Spleen (tissue), 11 donors: ENCODE measurements at regions not wholly inside any gene's neighbourhood (a gene's known extent, or its start where the extent isn't known, plus 50 kb on each side); places are given as distances from the start of the nearest gene placed in this dataset.

Experiments used
- DNase-seq: peaks from one replicate; pipeline ENCODE4 v3.0.0-alpha.2; 2020
- H3K27ac ChIP-seq, 8 donors: fragments of 200-600 bp; sonication (generic) in 7 of 8; 1 replicate in 4 of 8; 2 replicates in 4 of 8; pipeline versions ENCODE4 v1.5.0 to v1.8.0; 2016 to 2021; ENCODE audit warnings: inconsistent platforms in 4 of 8, mild to moderate bottlenecking in 4 of 8, moderate library complexity in 1 of 8
- H3K27me3 ChIP-seq, 7 donors: fragments of 200-600 bp; sonication (generic) in 6 of 7; replicated peaks in 1 of 7; 1 replicate in 4 of 7; 2 replicates in 3 of 7; pipeline versions ENCODE4 v1.5.0 to v1.8.0; 2016 to 2021; ENCODE audit warnings: inconsistent platforms in 3 of 7, mild to moderate bottlenecking in 1 of 7
- H3K36me3 ChIP-seq, 6 donors: fragments of 200-600 bp; sonication (generic) in 5 of 6; 1 replicate in 4 of 6; 2 replicates in 2 of 6; pipeline versions ENCODE4 v1.5.0 to v1.8.0; 2016 to 2021; ENCODE audit warnings: inconsistent platforms in 2 of 6
- H3K4me1 ChIP-seq, 6 donors: fragments of 200-600 bp; sonication (generic) in 5 of 6; 1 replicate in 3 of 6; 2 replicates in 3 of 6; pipeline versions ENCODE4 v1.5.0 to v1.8.0; 2016 to 2021; ENCODE audit warnings: inconsistent platforms in 3 of 6
- H3K4me3 ChIP-seq, 8 donors: fragments of 200-600 bp; sonication (generic) in 7 of 8; 1 replicate in 4 of 8; 2 replicates in 4 of 8; pipeline versions ENCODE4 v1.5.0 to v1.8.0; 2016 to 2021; ENCODE audit warnings: inconsistent platforms in 4 of 8, mild to moderate bottlenecking in 4 of 8, moderate library complexity in 2 of 8
- H3K9me3 ChIP-seq, 8 donors: fragments of 200-600 bp; sonication (generic) in 7 of 8; 1 replicate in 4 of 8; 2 replicates in 4 of 8; pipeline versions ENCODE4 v1.5.0 to v1.8.0; 2016 to 2021; ENCODE audit warnings: inconsistent platforms in 4 of 8
- POLR2A ChIP-seq, 3 donors: fragments of 450-650 bp; IDR thresholded peaks; one replicate each; pipeline ENCODE4 v1.5.1; 2017; ENCODE audit warnings: antibody characterized with exemption in 3 of 3, mild to moderate bottlenecking in 1 of 3
- POLR2AphosphoS5 ChIP-seq, 3 donors: sonication (generic); formaldehyde crosslinking; IDR thresholded peaks; one replicate each; pipeline ENCODE4 v1.5.1; 2017; ENCODE audit warnings: antibody characterized with exemption in 3 of 3
- WGBS, 5 donors: extraction: QIAGEN DNeasy Blood & Tissue Kit in 3 of 5; methylation state at CpG; one replicate each; pipeline versions ENCODE4 v1.1.5 to v1.1.7; 2013 to 2018; 5-methylcytosine and 5-hydroxymethylcytosine counted together
- intact Hi-C: fragments of 100-400 bp; cut with DNase I; formaldehyde crosslinking; loops from one replicate; pipeline ENCODE4 v1.15.0; 2023; ENCODE audit warnings: low total_unique reads
- TF ChIP-seq, protein P1 (sequence below), 11 experiments: fragments of 200-600 bp in 7 of 11; fragments of 450-650 bp in 4 of 11; sonication (generic) in 4 of 11; IDR thresholded peaks in 8 of 11; conservative IDR thresholded peaks in 3 of 11; 1 replicate in 7 of 11; 2 replicates in 4 of 11; pipeline versions ENCODE4 v1.4.0 to v1.8.0; 2016 to 2021; ENCODE audit warnings: antibody characterized with exemption in 11 of 11, inconsistent platforms in 4 of 11, mild to moderate bottlenecking in 1 of 11
- donor health status: healthy with polysubstance abuse.
- donor health status: DM: no; HTN: no; CAD: no; lungs with moderate emphysema.
- donor health status: DM: no; HTN: no; CAD: no.
- donor health status: Bipolar disorder and iron deficiency.
- donor health status: healthy.
- donor health status: DM: no; HTN: no; CAD: no.
- donor health status: DM: yes; HTN: yes; CAD: no.

DNA sequence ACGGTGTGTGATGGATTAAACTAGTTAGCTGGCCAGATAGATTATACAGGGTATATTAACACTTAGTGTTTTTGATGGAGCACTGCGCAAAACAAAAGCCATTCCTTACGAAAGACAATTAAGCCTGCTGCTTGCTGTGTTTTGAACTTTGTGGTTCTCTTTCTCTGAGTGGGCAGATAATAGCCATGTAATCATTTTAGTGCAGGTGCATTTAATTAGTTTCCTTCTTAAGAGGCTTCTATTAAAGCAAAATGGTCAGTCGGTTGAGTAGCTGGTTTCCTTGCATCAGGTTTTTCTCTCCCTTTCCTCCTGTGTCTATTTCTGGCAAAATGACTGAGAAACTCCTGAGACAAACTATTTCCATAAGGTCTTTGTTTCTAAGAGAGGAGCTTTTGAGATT, 512.5 kb downstream of the DMAC1 start:
- TF ChIP-seq, protein P1, sequence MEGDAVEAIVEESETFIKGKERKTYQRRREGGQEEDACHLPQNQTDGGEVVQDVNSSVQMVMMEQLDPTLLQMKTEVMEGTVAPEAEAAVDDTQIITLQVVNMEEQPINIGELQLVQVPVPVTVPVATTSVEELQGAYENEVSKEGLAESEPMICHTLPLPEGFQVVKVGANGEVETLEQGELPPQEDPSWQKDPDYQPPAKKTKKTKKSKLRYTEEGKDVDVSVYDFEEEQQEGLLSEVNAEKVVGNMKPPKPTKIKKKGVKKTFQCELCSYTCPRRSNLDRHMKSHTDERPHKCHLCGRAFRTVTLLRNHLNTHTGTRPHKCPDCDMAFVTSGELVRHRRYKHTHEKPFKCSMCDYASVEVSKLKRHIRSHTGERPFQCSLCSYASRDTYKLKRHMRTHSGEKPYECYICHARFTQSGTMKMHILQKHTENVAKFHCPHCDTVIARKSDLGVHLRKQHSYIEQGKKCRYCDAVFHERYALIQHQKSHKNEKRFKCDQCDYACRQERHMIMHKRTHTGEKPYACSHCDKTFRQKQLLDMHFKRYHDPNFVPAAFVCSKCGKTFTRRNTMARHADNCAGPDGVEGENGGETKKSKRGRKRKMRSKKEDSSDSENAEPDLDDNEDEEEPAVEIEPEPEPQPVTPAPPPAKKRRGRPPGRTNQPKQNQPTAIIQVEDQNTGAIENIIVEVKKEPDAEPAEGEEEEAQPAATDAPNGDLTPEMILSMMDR (IDR thresholded peaks at IDR 0.05 in 8 of 11, conservative IDR thresholded peaks at IDR 0.05 in 3 of 11): no peak
- TF ChIP-seq POLR2AphosphoS5 (IDR thresholded peaks at IDR 0.05) (no peak), POLR2A (IDR thresholded peaks at IDR 0.05) (no peak)
- WGBS, 5 donors: 75 to 82% (median 76%) methylated on average over 4 of the region's 4 CpGs
- no peaks in the 10 kb centered on the region for H3K9me3 ChIP-seq

DNA sequence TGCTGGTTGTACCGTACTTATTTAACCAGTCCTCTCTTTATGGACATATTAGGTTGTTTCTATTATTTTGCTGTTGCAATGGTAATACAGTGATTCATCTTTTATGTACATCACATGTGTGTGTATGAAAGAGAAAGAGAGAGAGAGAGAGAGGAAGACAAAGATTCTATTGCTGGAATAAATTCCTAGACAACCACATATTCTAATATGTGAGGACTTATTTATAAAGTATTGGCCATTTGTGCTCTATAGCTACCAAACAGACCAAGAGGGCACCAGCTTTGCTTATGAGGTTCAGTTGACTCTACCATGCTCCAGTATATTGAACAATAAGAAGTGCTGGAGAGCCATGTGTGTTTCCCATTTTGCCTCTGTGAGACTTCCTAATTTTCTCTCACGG, 513.5 kb downstream of the DMAC1 start:
- H3K4me3 ChIP-seq: no peak overlapping the region
- TF ChIP-seq POLR2AphosphoS5 (IDR thresholded peaks at IDR 0.05): no peak
- no peak for TF ChIP-seq POLR2A (IDR thresholded peaks at IDR 0.05)
- TF ChIP-seq, protein P1 (IDR thresholded peaks at IDR 0.05 in 8 of 11, conservative IDR thresholded peaks at IDR 0.05 in 3 of 11): no peak
- H3K4me1 ChIP-seq: no peaks in the 10 kb centered on the region
- 56 to 89% (median 85%) methylated on average over 2 of the region's 2 CpGs for WGBS, 5 donors
- intact Hi-C loops: no loop called here
- H3K9me3 ChIP-seq: no peaks in the 10 kb centered on the region
- peaks cover 0 to 5% (median 0%) of the 10 kb centered on the region in 7 donors for H3K27me3 ChIP-seq
- no peaks in the 10 kb centered on the region for H3K36me3 ChIP-seq
- H3K27ac ChIP-seq: no peak overlapping the region
- DNase-seq: no peak

More for the DNA sequence above, 512.5 kb downstream of the DMAC1 start:
- Histone ChIP-seq H3K4me3 (no peak overlapping the region), H3K27me3 (peaks cover 0 to 5% (median 0%) of the 10 kb centered on the region in 7 donors), H3K27ac (no peak overlapping the region), H3K36me3 (no peaks in the 10 kb centered on the region), H3K4me1 (no peaks in the 10 kb centered on the region)
- DNase-seq: no peak
- intact Hi-C loops: no loop called here

DNA sequence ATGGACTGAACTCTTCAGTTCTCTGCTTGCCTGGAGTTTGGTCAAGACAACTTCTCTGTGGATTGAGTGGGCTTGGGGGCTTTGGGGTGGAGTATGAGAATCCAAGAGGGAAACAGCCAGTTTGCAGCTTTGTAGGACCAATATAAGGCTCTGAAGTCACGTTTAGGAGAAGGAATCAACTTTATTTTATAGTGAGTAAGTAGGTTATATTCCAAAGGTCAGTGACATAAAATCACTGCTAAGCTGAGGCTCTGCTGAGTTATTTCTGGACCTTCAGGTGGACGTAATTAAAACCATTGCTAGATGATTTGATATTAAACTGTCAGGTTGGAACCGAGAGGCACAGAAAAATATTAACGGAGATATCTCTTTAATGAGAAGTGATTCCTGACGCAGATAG, 514.4 kb downstream of the DMAC1 start:
- no peaks in the 10 kb centered on the region for H3K9me3 ChIP-seq
- H3K27ac ChIP-seq: no peak overlapping the region
- TF ChIP-seq POLR2A (IDR thresholded peaks at IDR 0.05) (no peak), POLR2AphosphoS5 (IDR thresholded peaks at IDR 0.05) (no peak)
- TF ChIP-seq, protein P1 (IDR thresholded peaks at IDR 0.05 in 8 of 11, conservative IDR thresholded peaks at IDR 0.05 in 3 of 11): no peak
- no peaks in the 10 kb centered on the region for H3K4me1 ChIP-seq
- H3K4me3 ChIP-seq: no peak overlapping the region
- 51 to 77% (median 65%) methylated on average over 5 of the region's 5 CpGs for WGBS, 5 donors
- intact Hi-C loops: no loop called here
- no peaks in the 10 kb centered on the region for H3K36me3 ChIP-seq
- H3K27me3 ChIP-seq: peaks cover 0 to 5% (median 0%) of the 10 kb centered on the region in 7 donors
- DNase-seq: no peak

DNA sequence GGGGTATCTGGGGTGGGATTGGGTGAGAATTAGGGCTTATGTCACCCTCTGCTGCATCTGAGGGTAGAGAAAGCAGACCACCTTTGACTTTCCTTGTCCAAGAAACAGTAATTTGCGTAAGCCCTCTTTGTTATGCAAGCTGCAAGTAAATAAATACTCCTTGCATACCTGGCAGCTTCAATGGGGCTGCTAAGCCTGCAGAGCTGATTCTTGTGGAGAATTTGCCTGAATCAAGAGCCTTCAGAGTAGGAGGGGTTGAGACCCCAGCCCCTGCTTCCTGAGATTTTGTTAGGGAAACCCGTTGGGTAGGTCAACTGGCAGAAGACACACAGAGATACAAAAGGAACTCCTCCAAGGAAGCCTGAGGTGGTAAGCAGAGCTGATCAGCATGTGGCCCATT, 515.1 kb downstream of the DMAC1 start:
- no peaks in the 10 kb centered on the region for H3K4me1 ChIP-seq
- TF ChIP-seq POLR2AphosphoS5 (IDR thresholded peaks at IDR 0.05) (no peak), POLR2A (IDR thresholded peaks at IDR 0.05) (no peak)
- TF ChIP-seq, protein P1 (IDR thresholded peaks at IDR 0.05 in 8 of 11, conservative IDR thresholded peaks at IDR 0.05 in 3 of 11): no peak
- intact Hi-C loops: no loop called here
- no peak overlapping the region for H3K4me3 ChIP-seq
- H3K36me3 ChIP-seq: no peaks in the 10 kb centered on the region
- no peaks in the 10 kb centered on the region for H3K9me3 ChIP-seq
- no peak for DNase-seq
- no peak overlapping the region for H3K27ac ChIP-seq
- H3K27me3 ChIP-seq: peaks cover 0 to 5% (median 0%) of the 10 kb centered on the region in 7 donors
- WGBS, 5 donors: 33 to 70% (median 55%) methylated on average over 2 of the region's 2 CpGs
